Hematopoietic multipotent progenitor cell treated with erythropoietin and hydrocortisone succinate and interleukin-3 and kit ligand, for 8 days (in vitro differentiated cells): ENCODE measurements at regions not wholly inside any gene's neighbourhood (a gene's known extent, or its start where the extent isn't known, plus 50 kb on each side); places are given as distances from the start of the nearest gene placed in this dataset.
A peak's percentile ranks its signal among the peaks of the same experiment; 100 is the strongest.

Experiments used
- DNase-seq: peaks from one replicate; pipeline ENCODE4 v3.0.0-alpha.2; 2015

DNA sequence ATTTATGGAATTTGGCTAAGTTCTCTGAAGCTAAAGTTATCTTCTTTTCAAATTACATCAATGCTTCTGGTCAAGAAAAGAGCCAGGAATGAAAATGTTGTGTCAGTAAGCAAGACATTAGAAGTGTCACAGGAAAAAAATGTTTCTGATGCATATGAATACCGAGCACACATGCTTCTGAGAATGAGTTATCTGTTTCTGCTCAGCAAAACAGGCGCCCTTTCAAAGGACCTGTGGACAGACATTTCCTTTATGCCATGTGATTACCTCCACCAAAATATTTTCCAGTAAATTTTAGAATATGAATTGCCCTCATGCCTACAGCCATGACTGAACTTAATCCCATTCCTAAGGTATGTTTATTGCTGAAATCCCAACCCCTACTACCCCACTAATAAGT lies 55.4 kb upstream of the RNF180 start:
- DNase-seq, result no peak

DNA sequence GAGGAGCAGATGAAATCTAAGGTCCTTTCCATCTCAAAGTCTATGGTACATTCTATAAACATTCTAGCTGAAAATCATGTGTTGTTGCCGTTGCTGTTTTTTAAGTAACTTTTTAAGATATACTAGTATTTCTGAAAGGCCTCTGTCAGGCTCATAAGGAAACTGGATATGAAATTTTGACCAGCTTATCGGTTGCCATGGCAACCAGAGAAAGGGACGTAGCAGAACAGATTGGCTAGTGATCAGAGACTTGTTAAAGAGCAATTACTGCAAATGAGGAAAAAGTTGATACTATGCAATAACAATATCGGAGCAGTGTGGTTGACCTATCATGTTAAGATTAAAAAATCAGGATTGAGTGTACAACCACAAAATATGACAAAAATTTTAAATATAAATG lies 57.0 kb upstream of the RNF180 start:
- DNase-seq, result no peak

DNA sequence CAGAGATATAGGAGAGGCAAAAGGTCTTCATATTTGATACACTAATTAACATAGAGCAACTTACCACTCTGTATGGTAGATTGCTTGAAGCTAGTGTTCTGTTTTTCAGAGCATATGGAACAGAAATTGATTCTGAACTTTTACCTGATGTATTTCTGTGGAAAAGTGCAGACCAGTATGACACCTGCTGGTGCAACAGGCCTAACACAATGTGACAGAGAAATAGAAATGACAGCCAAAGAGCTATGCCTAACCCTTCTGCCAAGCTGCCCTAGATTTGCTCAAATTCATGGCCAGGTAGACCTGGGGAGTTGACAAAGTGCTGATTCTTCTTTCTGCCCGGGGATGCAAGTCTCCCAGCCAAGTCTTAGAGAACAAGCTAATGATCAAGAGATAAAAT lies 65.4 kb upstream of the RNF180 start:
- no peak for DNase-seq

DNA sequence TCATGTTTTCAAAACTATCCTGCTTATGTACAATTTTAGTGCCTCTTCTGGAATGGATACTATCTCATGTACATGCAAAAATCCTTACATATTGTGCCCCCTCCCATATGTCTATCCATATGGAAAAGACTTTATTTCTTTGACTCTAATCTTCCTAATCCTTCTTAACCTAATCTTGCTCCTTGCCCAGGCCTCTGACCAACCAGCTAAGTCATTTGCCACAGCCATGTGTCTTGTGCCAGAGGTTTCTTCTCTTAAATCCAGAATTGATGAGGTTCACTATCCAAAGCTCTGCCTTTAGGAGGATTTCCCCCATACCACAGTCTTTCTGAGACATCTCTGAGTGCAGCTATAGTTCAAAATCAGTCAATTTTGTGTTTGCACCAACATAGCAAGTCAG lies 68.9 kb upstream of the RNF180 start:
- DNase-seq, result no peak

DNA sequence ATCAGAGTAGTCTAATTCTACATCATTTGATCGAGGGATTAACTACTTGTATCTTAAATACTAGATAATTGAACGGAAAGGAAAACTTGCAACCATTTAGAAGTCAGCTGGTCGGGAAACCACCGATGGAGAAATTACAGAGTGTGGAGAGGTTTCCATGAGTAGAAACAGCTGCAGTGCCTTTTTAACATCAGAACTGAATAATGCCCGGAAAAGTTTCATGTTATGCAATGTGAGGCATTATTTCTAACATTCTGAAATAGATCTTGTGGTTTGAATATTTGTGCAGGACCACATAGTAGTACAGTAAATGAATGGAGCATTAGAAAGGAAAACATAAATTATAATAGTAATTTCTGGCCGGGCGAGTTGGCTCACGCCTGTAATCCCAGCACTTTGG lies 88.1 kb upstream of the RNF180 start:
- no peak for DNase-seq

DNA sequence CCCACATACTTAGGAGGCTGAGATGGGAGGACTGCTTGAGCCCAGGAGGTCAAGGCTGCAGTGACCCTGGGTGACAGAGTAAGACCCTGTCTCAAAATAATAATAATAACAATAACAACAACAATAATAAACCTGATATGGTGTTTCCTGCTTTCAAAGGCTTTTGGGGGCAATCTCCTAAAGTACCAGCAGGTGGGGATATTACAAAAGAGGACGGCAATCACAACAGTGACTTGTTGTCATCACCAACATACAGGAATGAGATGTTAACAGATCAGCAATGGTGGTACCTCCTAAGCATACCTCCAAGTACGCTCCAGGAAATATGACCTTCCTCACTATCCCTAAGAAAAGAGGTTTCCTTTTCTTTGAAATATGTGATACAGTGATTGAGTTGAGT lies 91.1 kb upstream of the RNF180 start:
- peak; percentile 35 for DNase-seq

DNA sequence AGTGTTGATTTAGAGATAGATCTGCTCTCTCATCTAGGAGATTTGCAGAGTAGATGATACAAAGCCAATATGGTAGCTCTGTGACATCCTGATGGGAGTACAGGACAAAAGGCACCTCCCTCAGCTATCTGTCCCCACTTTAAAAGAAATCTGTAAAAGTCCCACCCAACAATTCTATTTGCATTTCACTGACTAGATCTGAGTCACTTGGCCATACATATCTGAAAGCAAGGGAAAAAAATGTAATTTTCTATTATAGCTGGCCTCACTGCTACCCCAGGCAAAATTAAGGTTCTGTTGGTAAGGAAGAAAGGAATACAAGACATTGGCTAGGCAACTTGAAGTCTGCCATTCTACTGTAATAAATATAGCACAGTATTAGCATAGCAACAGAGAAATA lies 96.2 kb upstream of the RNF180 start:
- DNase-seq, result no peak

DNA sequence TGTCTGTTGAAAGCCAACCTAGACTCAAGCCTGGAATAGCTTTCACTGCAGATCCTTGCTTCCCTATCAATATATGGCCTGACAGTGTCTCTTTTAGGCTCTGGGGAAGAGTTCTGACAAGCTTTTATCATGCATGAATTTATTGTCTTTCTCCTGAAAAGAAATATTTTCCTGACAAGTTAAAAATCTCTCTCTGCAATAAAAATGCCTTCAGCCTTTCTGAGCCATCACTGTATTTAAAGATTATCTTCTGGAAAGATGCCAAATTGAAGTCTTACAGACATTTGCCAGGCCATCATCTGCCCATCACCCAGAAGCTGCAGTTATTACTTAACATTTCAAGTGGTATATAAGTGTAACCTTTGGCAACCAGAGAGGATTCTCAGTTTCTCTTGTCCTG lies 88.1 kb upstream of the HTR1A start:
- DNase-seq, result no peak

DNA sequence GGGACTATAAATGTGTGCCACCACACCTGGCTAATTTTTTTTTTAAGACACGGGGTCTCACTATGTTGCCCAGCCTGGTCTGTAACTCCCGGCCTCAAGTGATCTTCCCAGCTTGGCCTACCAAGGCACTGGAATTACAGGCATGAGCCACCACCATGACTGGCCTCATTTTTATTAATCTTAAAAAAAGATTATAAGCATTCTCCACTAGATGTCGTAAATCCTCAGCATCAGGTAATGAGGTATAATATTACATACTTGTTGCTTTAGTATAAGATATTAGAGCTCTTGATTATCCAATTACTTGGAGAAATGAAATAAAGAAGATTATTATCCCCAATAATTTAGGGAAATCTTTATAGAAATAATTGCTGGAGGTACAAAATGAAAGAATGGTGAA lies 78.2 kb upstream of the HTR1A start:
- no peak for DNase-seq

DNA sequence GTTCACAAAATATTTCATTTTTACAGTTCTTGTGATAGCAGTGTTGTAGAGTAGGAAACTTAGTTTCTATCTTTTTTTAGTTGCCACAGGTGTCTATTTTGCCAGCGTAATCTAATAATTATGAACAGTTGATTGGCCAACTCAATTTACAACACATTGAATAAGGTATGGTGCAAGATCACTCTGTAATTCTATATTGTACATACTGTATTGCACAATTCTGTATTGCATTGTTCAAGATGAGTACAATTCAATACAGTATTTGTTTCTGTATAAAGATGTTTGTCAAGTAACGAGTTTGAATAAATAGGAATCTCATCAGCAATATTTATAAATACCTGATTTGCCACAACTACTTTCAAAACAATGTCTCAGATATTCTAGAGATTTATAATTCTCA lies 64.2 kb upstream of the HTR1A start:
- DNase-seq, result no peak

DNA sequence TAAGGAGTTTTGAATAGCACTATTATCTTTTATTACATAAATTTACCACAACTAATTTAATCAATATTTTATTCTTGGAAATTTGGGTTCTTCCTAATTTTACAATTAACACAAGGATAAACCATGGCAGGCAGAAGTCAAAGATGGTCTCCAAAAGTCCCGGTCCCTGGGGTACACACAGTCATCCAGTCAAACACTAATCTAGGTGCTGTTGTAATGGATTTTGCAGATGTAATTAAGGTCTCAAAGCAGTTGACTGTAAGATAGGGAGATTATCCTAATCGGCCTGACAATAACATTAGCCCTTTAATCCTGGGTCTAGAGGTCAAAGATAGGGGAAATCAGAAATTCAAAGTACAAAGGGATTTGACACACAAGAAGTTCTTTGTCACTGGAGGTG lies 57.5 kb upstream of the HTR1A start:
- no peak for DNase-seq

DNA sequence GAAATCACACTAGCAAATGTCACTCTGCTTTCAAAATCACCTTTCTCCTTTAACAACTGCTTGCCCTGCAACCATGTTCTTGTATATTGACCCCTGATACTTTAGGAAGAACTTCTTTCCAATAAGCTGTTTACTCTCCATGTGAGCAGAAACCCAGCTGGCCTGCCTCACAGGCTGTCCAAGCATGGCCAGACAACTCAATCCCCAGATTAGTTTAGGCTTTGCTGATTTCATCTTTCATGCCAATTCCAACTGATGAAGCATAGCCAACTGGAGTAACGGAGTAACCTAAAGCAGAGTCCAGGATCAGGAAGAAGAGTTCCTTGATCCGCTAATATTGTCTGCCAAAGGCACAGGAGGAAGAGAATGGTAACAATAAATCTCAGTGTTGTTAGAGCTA lies 56.7 kb upstream of the HTR1A start:
- DNase-seq, result no peak

DNA sequence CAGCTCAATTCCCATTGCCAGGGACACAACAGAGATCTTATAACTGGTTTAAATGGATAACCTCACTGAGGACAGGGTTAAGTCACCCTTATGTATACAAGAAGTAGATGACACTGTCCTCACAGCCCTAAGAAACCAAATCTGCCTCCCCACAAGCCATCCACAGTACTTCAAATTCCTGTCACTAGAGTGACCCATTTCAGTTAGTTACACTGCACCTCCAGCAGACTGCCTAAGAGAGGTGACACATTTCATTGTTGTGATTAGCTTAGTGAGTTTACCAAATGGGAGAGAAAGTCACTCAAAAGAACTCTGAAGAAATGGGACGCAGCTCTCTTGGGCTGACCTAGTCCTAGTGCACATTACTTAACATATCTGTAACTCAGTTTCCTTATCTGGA lies 53.6 kb upstream of the HTR1A start:
- DNase-seq, result no peak
